GM23338 (cell line): ENCODE measurements at regions not wholly inside any gene's neighbourhood (a gene's known extent, or its start where the extent isn't known, plus 50 kb on each side); places are given as distances from the start of the nearest gene placed in this dataset.

Experiments
- EZH2 ChIP-seq: fragments of 200-600 bp; sonication (generic); IDR thresholded peaks from one replicate; pipeline ENCODE4 v1.8.0; 2017; ENCODE audit warnings: antibody characterized with exemption, mild to moderate bottlenecking, low read depth; ENCODE audit not compliant: unreplicated experiment
- NANOG ChIP-seq: IDR thresholded peaks from 2 replicates; pipeline ENCODE4 v1.6.1; 2016; ENCODE audit warnings: antibody characterized with exemption, borderline replicate concordance
- POLR2AphosphoS5 ChIP-seq: IDR thresholded peaks from 2 replicates; pipeline ENCODE4 v1.6.1; 2016; ENCODE audit warnings: antibody characterized with exemption, low read depth
- REST ChIP-seq: IDR thresholded peaks from one replicate; pipeline ENCODE4 v1.6.1; 2018; ENCODE audit warnings: antibody characterized with exemption; ENCODE audit not compliant: unreplicated experiment
- TF ChIP-seq, protein P1 (sequence below), 2 experiments: fragments of 200-600 bp in 1 of 2; sonication (generic) in 1 of 2; conservative IDR thresholded peaks; 2 replicates each; pipeline versions ENCODE4 v1.5.1 to v1.6.1; 2016 to 2017; ENCODE audit warnings: antibody characterized with exemption in 2 of 2, low read depth in 2 of 2, mild to moderate bottlenecking in 2 of 2, moderate library complexity in 1 of 2

- TF ChIP-seq NANOG (no peak), POLR2AphosphoS5 (no peak), REST (no peak), EZH2 (no peak)
- TF ChIP-seq, protein P1, sequence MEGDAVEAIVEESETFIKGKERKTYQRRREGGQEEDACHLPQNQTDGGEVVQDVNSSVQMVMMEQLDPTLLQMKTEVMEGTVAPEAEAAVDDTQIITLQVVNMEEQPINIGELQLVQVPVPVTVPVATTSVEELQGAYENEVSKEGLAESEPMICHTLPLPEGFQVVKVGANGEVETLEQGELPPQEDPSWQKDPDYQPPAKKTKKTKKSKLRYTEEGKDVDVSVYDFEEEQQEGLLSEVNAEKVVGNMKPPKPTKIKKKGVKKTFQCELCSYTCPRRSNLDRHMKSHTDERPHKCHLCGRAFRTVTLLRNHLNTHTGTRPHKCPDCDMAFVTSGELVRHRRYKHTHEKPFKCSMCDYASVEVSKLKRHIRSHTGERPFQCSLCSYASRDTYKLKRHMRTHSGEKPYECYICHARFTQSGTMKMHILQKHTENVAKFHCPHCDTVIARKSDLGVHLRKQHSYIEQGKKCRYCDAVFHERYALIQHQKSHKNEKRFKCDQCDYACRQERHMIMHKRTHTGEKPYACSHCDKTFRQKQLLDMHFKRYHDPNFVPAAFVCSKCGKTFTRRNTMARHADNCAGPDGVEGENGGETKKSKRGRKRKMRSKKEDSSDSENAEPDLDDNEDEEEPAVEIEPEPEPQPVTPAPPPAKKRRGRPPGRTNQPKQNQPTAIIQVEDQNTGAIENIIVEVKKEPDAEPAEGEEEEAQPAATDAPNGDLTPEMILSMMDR (conservative IDR thresholded peaks at IDR 0.05; ENCODE audit: low read depth in 2 of 2): no peak
Observed at GRCh38 chrX:55874807-55875206, 157.3 kb downstream of the RRAGB start.
